ENCODE measurements at regions not wholly inside any gene's neighbourhood (a gene's known extent, or its start where the extent isn't known, plus 50 kb on each side); places are given as distances from the start of the nearest gene placed in this dataset.
"Not testable (repeated sequence)": the region's sequence is repeated elsewhere in the genome, so short reads cannot be mapped to it uniquely, and the experiment has no call there.

DNA sequence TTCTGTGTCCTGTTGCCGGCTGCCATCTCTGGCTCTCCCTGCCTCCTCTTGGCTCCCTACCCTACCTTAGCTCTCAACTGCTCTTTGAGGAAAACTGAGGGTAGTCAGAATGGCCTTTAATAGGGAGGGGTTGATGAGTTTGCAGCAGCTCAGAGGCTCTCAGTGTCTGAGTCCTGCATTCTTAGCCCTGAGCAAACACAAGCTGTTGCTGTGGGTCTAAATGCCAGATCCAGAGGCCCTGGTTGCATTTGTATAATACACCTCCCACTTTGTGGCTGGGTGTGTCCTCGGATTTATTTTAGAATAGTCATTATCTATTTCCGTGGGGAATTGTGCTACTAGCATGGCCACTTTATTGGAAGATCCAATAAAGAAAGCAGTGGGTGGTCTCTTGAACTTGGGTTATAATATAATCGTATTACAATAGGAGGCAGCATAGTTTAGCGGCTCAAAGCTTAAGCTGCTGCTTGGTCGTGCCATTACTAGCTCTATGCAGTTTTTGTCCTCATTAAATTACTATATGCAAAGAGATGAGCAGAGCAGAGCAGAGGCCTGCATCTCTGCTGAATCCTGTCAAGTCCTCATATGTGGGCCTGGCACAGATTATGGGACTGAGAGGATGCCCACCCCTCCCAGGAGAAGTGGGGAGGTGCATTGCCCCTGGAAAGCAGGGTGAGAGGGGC, 175.5 kb downstream of the BCL2L11 start:
- H4K5ac ChIP-seq (ENCODE audit: insufficient read length, low read depth, low read length); H3K9me3 ChIP-seq (ENCODE audit: control insufficient read depth, low read depth, low read length); H4K8ac ChIP-seq (replicated peaks; ENCODE audit: insufficient read length, low read depth, low read length); H3K4me1 ChIP-seq (ENCODE audit: insufficient read depth, low read length); H3K14ac ChIP-seq (ENCODE audit: insufficient read depth, low read length); H2BK120ac ChIP-seq (ENCODE audit: low read depth, low read length, poor library complexity, severe bottlenecking); H2AK5ac ChIP-seq (ENCODE audit: insufficient read length, low read length); H3K27ac ChIP-seq (ENCODE audit: insufficient read length, low read depth, low read length); H2AFZ ChIP-seq (ENCODE audit: low read length); H3K9me3 Mint-ChIP-seq; H3K23me2 ChIP-seq (ENCODE audit: insufficient read length, low read depth, low read length, poor library complexity, severe bottlenecking); H3K79me2 ChIP-seq (ENCODE audit: insufficient read depth, low read length); H3K4me1 Mint-ChIP-seq; H4K20me1 ChIP-seq (ENCODE audit: control insufficient read depth, insufficient read depth, insufficient read length); H2BK5ac ChIP-seq (ENCODE audit: insufficient read length, low read length); H3K36me3 Mint-ChIP-seq (ENCODE audit: insufficient read depth in 1 of 3, low read depth in 3 of 3); H3K23ac ChIP-seq (ENCODE audit: insufficient read length, low read depth, low read length); H3K27ac Mint-ChIP-seq; H3T11ph ChIP-seq (ENCODE audit: low read length); H3K27me3 ChIP-seq (ENCODE audit: insufficient read depth, low read length); H3K4me3 Mint-ChIP-seq; H3K4me2 ChIP-seq (ENCODE audit: insufficient read depth, insufficient read length, low read length); H2BK20ac ChIP-seq (ENCODE audit: low read depth, low read length, poor library complexity, severe bottlenecking); H3K79me1 ChIP-seq (ENCODE audit: insufficient read depth, low read depth, low read length, poor library complexity, severe bottlenecking); H3K27me3 Mint-ChIP-seq (ENCODE audit: low read depth); H3K9ac ChIP-seq (ENCODE audit: extremely low read depth, insufficient read length, low read length); H2BK15ac ChIP-seq (ENCODE audit: low read depth, low read length); H3K18ac ChIP-seq (ENCODE audit: insufficient read length, low read depth, low read length); H3K4ac ChIP-seq (ENCODE audit: low read depth, low read length); DNase-seq; H2BK12ac ChIP-seq (ENCODE audit: insufficient read length, low read depth, low read length); H4K91ac ChIP-seq (ENCODE audit: insufficient read length, low read depth, low read length); H3K56ac ChIP-seq (ENCODE audit: insufficient read length, low read depth, low read length): not testable (repeated sequence)
- no CpG with 5 or more reads among the region's 6 CpGs for WGBS (ENCODE audit: extremely low coverage, insufficient read length, low lambda C conversion rate)

DNA sequence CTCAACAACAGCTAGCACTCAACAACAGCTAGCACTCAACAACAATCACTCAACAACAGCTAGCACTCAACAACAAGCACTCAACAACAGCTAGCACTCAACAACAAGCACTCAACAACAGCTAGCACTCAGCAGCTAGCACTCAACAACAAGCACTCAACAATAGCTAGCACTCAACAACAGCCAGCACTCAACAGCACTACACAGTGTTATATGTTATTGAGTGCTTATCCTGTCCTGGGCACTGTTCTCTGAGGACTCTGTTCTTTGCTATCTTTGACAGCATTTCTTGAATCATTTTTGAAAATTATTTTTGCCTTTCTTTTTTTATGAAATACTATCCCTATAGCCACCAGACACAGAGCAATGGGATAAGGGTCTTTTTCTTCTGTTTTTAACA, 176.4 kb downstream of the BCL2L11 start:
- H2BK15ac ChIP-seq (ENCODE audit: low read depth, low read length); H2BK20ac ChIP-seq (ENCODE audit: low read depth, low read length, poor library complexity, severe bottlenecking); H3K27ac ChIP-seq (ENCODE audit: insufficient read length, low read depth, low read length); H4K5ac ChIP-seq (ENCODE audit: insufficient read length, low read depth, low read length); DNase-seq; H2AK5ac ChIP-seq (ENCODE audit: insufficient read length, low read length); H4K8ac ChIP-seq (replicated peaks; ENCODE audit: insufficient read length, low read depth, low read length); H3K18ac ChIP-seq (ENCODE audit: insufficient read length, low read depth, low read length); H2BK5ac ChIP-seq (ENCODE audit: insufficient read length, low read length); H3K56ac ChIP-seq (ENCODE audit: insufficient read length, low read depth, low read length); H3K27me3 ChIP-seq (ENCODE audit: insufficient read depth, low read length); H3K27me3 Mint-ChIP-seq (ENCODE audit: low read depth); H3K9ac ChIP-seq (ENCODE audit: extremely low read depth, insufficient read length, low read length); H3K4me3 Mint-ChIP-seq; H3K14ac ChIP-seq (ENCODE audit: insufficient read depth, low read length); H3K79me1 ChIP-seq (ENCODE audit: insufficient read depth, low read depth, low read length, poor library complexity, severe bottlenecking); H3K23me2 ChIP-seq (ENCODE audit: insufficient read length, low read depth, low read length, poor library complexity, severe bottlenecking); H3K23ac ChIP-seq (ENCODE audit: insufficient read length, low read depth, low read length); H2AFZ ChIP-seq (ENCODE audit: low read length); H3K79me2 ChIP-seq (ENCODE audit: insufficient read depth, low read length); H4K20me1 ChIP-seq (ENCODE audit: control insufficient read depth, insufficient read depth, insufficient read length); H4K91ac ChIP-seq (ENCODE audit: insufficient read length, low read depth, low read length); H2BK12ac ChIP-seq (ENCODE audit: insufficient read length, low read depth, low read length); H3K4me1 Mint-ChIP-seq; H3K9me3 ChIP-seq (ENCODE audit: control insufficient read depth, low read depth, low read length); H2BK120ac ChIP-seq (ENCODE audit: low read depth, low read length, poor library complexity, severe bottlenecking); H3K4ac ChIP-seq (ENCODE audit: low read depth, low read length); H3K27ac Mint-ChIP-seq; H3K4me1 ChIP-seq (ENCODE audit: insufficient read depth, low read length); H3K36me3 Mint-ChIP-seq (ENCODE audit: insufficient read depth in 1 of 3, low read depth in 3 of 3); H3K4me2 ChIP-seq (ENCODE audit: insufficient read depth, insufficient read length, low read length); H3T11ph ChIP-seq (ENCODE audit: low read length); H3K9me3 Mint-ChIP-seq: not testable (repeated sequence)

Data from H9 (cell line).